Sigmoid colon (tissue), 6 donors: ENCODE measurements at regions not wholly inside any gene's neighbourhood (a gene's known extent, or its start where the extent isn't known, plus 50 kb on each side); places are given as distances from the start of the nearest gene placed in this dataset.

Experiments used
- DNase-seq: peaks from one replicate; pipeline ENCODE4 v3.0.0-alpha.2; 2019
- H3K27ac ChIP-seq, 4 donors: fragments of 200-600 bp; sonication (generic); one replicate each; pipeline ENCODE4 v1.5.1; 2016 to 2019; ENCODE audit warnings: mild to moderate bottlenecking in 1 of 4
- H3K27me3 ChIP-seq, 3 donors: fragments of 200-600 bp; sonication (generic); one replicate each; pipeline ENCODE4 v1.5.1; 2019; ENCODE audit warnings: mild to moderate bottlenecking in 1 of 3
- H3K36me3 ChIP-seq, 4 donors: fragments of 200-600 bp; sonication (generic); one replicate each; pipeline ENCODE4 v1.5.1; 2016 to 2019
- H3K4me1 ChIP-seq, 4 donors: fragments of 200-600 bp; sonication (generic); one replicate each; pipeline ENCODE4 v1.5.1; 2017 to 2019
- H3K4me3 ChIP-seq, 4 donors: fragments of 200-600 bp; sonication (generic); one replicate each; pipeline ENCODE4 v1.5.1; 2017 to 2019; ENCODE audit warnings: mild to moderate bottlenecking in 2 of 4, moderate library complexity in 1 of 4
- H3K9me3 ChIP-seq, 4 donors: fragments of 200-600 bp in 3 of 4; sonication (generic) in 3 of 4; one replicate each; pipeline versions ENCODE4 v1.5.1 to v1.6.1; 2013 to 2019
- EP300 ChIP-seq, 4 donors: sonication (generic); formaldehyde crosslinking; IDR thresholded peaks; one replicate each; pipeline ENCODE4 v1.6.1; 2017; ENCODE audit warnings: antibody characterized with exemption in 4 of 4
- POLR2A ChIP-seq, 2 donors: fragments of 450-650 bp; IDR thresholded peaks; one replicate each; pipeline ENCODE4 v1.6.1; 2016; ENCODE audit warnings: antibody characterized with exemption in 2 of 2, mild to moderate bottlenecking in 2 of 2, moderate library complexity in 2 of 2
- POLR2AphosphoS5 ChIP-seq, 4 donors: sonication (generic); formaldehyde crosslinking; IDR thresholded peaks; one replicate each; pipeline ENCODE4 v1.6.1; 2017; ENCODE audit warnings: antibody characterized with exemption in 4 of 4
- WGBS, 2 donors: extraction: QIAGEN DNeasy Blood & Tissue Kit; methylation state at CpG; one replicate each; pipeline ENCODE4 v1.1.7; 2013; 5-methylcytosine and 5-hydroxymethylcytosine counted together
- intact Hi-C: fragments of 100-400 bp; cut with DNase I; formaldehyde crosslinking; loops from one replicate; pipeline ENCODE4 v1.15.1; 2023
- TF ChIP-seq, protein P1 (sequence below), 4 experiments: fragments of 450-650 bp in 3 of 4; fragments of 200-600 bp in 1 of 4; IDR thresholded peaks; one replicate each; pipeline ENCODE4 v1.5.1; 2016 to 2019; ENCODE audit warnings: antibody characterized with exemption in 4 of 4, mild to moderate bottlenecking in 3 of 4, moderate library complexity in 2 of 4
- donor health status: healthy with polysubstance abuse.
- donor health status: healthy.

DNA sequence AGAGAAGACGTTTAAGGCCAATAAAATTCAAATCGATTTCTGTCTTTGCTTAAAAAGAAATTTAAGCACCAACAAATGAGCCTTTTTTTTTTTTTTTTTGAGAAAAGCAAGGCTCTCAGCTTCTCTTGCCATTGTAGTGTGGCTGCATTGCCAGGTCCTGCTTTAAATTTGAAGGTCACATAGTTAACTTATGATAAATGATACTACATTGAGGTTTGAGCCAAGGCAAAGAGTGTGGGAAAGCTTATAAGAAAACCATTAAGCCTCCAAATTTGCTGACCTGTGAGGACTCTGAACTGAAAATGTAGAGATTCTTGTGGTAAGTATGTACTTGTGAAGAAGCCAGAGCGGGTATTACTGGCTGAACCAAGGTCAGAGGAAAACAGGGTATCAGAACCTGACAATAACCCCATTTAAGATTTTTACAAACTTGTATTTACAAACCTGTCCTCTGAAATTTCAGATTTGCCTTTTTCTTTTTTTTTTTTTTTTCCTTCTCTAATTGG is 519.7 kb upstream of the RGMA start:
- H3K27me3 ChIP-seq: no peaks in the 10 kb centered on the region
- TF ChIP-seq, protein P1, sequence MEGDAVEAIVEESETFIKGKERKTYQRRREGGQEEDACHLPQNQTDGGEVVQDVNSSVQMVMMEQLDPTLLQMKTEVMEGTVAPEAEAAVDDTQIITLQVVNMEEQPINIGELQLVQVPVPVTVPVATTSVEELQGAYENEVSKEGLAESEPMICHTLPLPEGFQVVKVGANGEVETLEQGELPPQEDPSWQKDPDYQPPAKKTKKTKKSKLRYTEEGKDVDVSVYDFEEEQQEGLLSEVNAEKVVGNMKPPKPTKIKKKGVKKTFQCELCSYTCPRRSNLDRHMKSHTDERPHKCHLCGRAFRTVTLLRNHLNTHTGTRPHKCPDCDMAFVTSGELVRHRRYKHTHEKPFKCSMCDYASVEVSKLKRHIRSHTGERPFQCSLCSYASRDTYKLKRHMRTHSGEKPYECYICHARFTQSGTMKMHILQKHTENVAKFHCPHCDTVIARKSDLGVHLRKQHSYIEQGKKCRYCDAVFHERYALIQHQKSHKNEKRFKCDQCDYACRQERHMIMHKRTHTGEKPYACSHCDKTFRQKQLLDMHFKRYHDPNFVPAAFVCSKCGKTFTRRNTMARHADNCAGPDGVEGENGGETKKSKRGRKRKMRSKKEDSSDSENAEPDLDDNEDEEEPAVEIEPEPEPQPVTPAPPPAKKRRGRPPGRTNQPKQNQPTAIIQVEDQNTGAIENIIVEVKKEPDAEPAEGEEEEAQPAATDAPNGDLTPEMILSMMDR (IDR thresholded peaks at IDR 0.05): no peak
- no peak for TF ChIP-seq EP300 (IDR thresholded peaks at IDR 0.05)
- TF ChIP-seq POLR2A (IDR thresholded peaks at IDR 0.05): no peak
- TF ChIP-seq POLR2AphosphoS5 (IDR thresholded peaks at IDR 0.05): no peak
- WGBS, 2 donors: 60 to 80% methylated on average over 3 of the region's 3 CpGs
- H3K4me1 ChIP-seq: no peaks in the 10 kb centered on the region
- intact Hi-C loops: no loop called here
- no peaks in the 10 kb centered on the region for H3K36me3 ChIP-seq
- no peak overlapping the region for H3K4me3 ChIP-seq
- no peak overlapping the region for H3K27ac ChIP-seq
- no peaks in the 10 kb centered on the region for H3K9me3 ChIP-seq
- no peak for DNase-seq

DNA sequence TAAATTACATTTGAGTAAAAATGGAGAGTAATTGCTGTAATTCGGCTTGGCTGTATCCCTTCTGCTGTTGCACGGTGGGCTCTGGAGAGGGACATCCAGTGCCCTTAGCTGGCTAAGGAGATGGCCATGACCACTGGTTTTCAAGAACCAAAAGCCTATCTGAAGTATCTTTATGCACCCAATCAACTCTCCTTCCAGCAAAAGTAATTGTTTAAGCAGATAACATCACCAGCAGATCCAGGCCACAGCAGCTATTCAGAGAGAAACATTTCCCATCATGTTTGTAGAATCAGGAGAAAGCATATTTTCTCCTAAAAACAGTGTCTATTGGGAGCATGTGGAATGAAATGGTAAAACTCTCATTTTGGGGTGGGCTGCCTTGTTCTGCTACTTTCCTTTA is 514.5 kb upstream of the RGMA start:
- no peak for TF ChIP-seq POLR2AphosphoS5 (IDR thresholded peaks at IDR 0.05)
- TF ChIP-seq, protein P1 (IDR thresholded peaks at IDR 0.05): no peak
- no peak for TF ChIP-seq EP300 (IDR thresholded peaks at IDR 0.05)
- TF ChIP-seq POLR2A (IDR thresholded peaks at IDR 0.05): no peak
- no peak overlapping the region for H3K4me3 ChIP-seq
- no peaks in the 10 kb centered on the region for H3K9me3 ChIP-seq
- H3K27me3 ChIP-seq: no peaks in the 10 kb centered on the region
- DNase-seq: no peak
- 83 to 84% methylated on average over 2 of the region's 2 CpGs for WGBS, 2 donors
- intact Hi-C loops: no loop called here
- no peaks in the 10 kb centered on the region for H3K4me1 ChIP-seq
- no peaks in the 10 kb centered on the region for H3K36me3 ChIP-seq
- no peak overlapping the region for H3K27ac ChIP-seq

DNA sequence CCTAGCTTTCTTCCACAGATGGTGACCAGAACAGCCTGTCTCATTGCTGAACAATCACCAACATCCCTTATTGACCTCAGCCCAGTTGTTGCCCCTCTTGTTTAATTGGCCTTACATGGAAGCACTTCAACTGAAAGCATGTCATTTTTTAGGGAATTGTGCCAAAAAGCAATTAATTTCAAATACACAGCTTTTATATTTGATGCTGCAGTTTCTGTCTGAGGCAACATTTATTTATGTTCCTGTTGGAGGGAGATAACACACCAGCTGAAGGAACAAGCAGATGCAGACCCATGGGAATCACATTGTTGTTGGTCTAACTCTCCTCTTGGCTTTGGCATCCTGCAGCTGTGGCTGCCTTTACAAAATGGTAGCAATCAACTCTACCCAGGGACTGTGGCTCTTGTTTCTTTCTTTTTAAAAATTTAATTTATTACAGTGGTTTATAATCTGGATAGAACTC is 498.1 kb upstream of the RGMA start:
- Histone ChIP-seq H3K9me3 (no peaks in the 10 kb centered on the region), H3K4me1 (peaks cover 0 to 10% (median 5%) of the 10 kb centered on the region in 4 donors), H3K36me3 (no peaks in the 10 kb centered on the region), H3K27me3 (no peaks in the 10 kb centered on the region), H3K27ac (no peak overlapping the region), H3K4me3 (no peak overlapping the region)
- intact Hi-C loops: no loop called here
- no peak for TF ChIP-seq POLR2A (IDR thresholded peaks at IDR 0.05)
- no peak for TF ChIP-seq EP300 (IDR thresholded peaks at IDR 0.05)
- TF ChIP-seq, protein P1 (IDR thresholded peaks at IDR 0.05): no peak
- TF ChIP-seq POLR2AphosphoS5 (IDR thresholded peaks at IDR 0.05): no peak
- DNase-seq: no peak

DNA sequence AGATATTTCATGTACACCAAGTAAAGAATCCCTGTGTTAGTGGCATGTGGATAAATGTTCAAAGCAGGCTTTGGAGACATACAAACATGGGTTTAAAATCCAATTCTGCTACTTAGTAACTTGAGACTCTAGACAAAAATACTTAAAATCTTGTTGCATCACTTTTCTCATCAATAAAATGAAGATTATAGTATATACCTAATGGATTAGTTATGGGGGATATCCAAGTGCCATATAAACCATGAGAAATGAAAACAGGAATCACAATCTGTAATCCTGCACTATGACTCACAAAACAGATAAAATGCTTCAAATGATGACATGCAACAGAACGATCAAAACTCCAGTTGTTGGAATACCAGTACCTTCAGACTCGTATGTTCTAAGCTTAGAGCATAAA is 496.0 kb upstream of the RGMA start:
- Histone ChIP-seq H3K36me3 (no peaks in the 10 kb centered on the region), H3K4me3 (no peak overlapping the region), H3K27me3 (no peaks in the 10 kb centered on the region), H3K27ac (no peak overlapping the region), H3K9me3 (no peaks in the 10 kb centered on the region), H3K4me1 (peaks cover 0 to 10% (median 5%) of the 10 kb centered on the region in 4 donors)
- no peak for TF ChIP-seq POLR2A (IDR thresholded peaks at IDR 0.05)
- no peak for TF ChIP-seq EP300 (IDR thresholded peaks at IDR 0.05)
- TF ChIP-seq, protein P1 (IDR thresholded peaks at IDR 0.05): no peak
- no peak for TF ChIP-seq POLR2AphosphoS5 (IDR thresholded peaks at IDR 0.05)
- intact Hi-C loops: no loop called here
- WGBS, 2 donors: 80 to 81% methylated on average over 2 of the region's 2 CpGs
- DNase-seq: no peak

DNA sequence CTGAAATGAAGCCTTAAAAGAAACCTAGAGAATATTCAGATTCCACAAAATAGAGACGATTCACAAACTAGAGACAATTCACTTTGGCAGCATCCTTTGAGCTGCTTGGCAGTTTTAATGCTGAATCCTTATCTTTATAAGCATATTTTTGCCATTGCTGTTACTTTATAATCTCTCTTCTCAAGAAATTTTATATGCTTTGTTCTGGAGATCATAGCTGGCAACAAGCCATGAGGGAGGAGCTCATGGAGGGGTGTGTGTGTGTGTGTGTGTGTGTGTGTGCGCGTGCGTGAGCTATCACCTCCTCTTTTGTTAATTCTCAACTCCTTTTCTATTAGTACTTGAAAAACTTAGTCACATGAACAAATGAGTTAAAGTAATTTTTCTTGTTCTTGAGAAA is 495.0 kb upstream of the RGMA start:
- intact Hi-C loops: no loop called here
- 57 to 75% methylated on average over 4 of the region's 4 CpGs for WGBS, 2 donors
- Histone ChIP-seq H3K4me3 (no peak overlapping the region), H3K36me3 (no peaks in the 10 kb centered on the region), H3K4me1 (peaks cover 0 to 10% (median 5%) of the 10 kb centered on the region in 4 donors), H3K27me3 (no peaks in the 10 kb centered on the region), H3K9me3 (peaks cover 0 to under 1% (median 0%) of the 10 kb centered on the region in 4 donors), H3K27ac (no peak overlapping the region)
- TF ChIP-seq POLR2A (IDR thresholded peaks at IDR 0.05) (no peak), POLR2AphosphoS5 (IDR thresholded peaks at IDR 0.05) (no peak), EP300 (IDR thresholded peaks at IDR 0.05) (no peak)
- TF ChIP-seq, protein P1 (IDR thresholded peaks at IDR 0.05): no peak
- no peak for DNase-seq
